Activated CD4-positive, alpha-beta T cell treated with anti-CD3 and anti-CD28 coated beads, Interleukin-2, Interleukin-4, amounts not matched to agents 100 ng/mL and 50 ng/mL, durations not matched to agents 16 hours and 8 hours (primary cell): ENCODE measurements at regions not wholly inside any gene's neighbourhood (a gene's known extent, or its start where the extent isn't known, plus 50 kb on each side); places are given as distances from the start of the nearest gene placed in this dataset.
"Not testable (repeated sequence)": the region's sequence is repeated elsewhere in the genome, so short reads cannot be mapped to it uniquely, and the experiment has no call there.

Source experiments
- DNase-seq: peaks from one replicate; pipeline ENCODE4 v3.0.0-alpha.2; 2020; ENCODE audit warnings: low spot score

DNA sequence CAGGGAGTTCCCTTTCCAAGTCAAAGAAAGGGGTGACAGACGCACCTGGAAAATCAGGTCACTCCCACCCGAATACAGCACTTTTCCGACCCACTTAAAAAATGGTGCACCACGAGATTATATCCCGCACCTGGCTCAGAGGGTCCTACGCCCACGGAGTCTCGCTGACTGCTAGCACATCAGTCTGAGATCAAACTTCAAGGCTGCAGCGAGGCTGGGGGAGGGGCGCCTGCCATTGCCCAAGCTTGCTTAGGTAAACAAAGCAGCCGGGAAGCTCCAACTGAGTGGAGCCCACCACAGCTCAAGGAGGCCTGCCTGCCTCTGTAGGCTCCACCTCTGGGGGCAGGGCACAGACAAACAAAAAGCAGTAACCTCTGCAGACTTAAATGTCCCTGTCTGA is 277.8 kb upstream of the ARHGAP42 start:
- DNase-seq: not testable (repeated sequence)

DNA sequence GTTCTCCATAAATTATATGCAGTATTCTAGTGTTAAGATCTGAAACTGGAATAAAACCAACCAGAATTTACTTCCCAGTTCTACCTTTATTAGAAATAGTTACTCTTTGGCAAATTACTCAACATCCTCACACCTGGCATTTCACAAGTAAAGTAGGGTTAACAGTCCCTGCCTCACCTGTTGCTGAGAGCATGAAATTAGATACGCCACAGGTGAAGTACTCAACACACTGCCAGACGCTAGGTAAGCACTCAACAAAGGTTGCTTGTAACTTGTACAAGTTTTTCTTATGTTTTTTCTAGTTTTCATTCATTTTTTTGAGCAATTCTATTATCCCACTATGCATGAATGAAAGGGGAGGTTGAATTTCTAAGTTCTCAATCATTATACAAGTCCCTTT is 267.6 kb upstream of the ARHGAP42 start:
- DNase-seq: no peak

DNA sequence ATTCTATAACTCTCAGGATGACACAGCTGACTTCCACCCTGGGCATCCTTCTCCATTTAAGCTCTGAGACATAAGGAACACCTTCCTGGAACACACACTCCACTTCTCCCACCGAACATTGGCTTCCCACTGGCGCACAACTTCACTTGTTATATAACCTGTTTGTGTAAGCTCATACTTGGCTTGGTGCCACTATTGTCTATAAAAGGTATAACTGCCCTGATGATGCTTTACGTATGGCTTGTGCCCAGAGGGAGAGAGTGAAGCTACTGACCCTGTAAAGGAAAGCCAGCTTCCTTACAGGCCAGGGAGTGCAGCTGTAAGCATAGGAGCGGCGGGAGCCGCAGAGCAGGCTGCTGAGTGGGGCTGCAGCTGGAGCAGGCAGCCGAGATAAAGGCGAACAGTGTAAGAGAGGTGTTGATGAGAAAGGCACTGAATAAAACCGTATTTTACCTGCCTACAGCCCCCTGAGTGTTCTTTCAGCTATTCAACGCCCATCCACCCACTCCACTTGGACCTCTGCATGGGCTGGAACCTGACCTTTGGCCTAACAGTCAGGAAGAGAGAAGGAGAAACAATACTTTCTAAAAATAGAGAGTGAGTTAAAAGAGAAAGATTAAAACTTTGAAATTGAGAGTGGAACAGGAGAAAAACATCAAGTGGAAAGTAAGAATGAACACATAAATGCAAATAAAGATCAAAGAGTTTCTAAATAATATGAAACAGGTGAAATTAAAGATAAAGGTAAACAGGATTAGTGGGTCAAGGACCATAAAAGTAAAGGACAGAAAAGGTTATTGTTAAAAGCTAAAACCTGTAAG is 252.1 kb upstream of the ARHGAP42 start:
- no peak for DNase-seq

DNA sequence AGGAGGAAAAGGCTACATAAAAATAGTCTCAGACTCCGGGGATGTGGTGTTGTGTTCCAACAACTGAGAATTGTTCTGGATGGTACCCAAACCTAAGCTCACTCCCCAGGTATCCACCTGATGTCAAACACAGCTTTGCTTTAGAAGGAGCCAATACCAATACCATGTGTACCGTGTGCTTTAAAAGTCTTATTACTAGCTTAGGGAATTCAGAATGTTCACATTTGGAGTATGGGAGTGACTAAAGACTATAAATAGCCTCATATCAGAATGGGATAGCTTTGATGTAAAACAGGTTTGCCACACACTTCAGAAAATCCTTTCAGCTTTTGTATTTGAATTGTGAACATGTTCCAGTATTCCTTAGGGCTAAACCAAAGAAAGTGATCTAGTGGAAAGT is 248.7 kb upstream of the ARHGAP42 start:
- no peak for DNase-seq

DNA sequence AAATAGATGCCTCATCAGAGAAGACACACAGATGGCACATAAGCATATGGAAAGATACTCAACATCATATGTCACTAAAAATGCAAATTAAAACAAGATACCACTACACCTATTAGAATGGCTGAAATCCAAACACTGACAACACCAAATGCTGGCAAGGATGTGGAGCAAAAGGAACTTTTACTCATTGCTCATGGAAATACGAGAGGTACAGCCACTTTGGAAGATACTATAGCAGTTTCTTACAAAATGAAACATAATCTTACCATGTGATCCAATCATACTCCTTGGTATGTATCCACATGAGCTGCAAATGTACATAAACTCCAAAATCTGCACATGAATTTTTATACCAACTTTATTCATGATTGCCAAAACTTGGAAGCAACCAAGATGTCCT is 246.0 kb upstream of the ARHGAP42 start:
- no peak for DNase-seq

DNA sequence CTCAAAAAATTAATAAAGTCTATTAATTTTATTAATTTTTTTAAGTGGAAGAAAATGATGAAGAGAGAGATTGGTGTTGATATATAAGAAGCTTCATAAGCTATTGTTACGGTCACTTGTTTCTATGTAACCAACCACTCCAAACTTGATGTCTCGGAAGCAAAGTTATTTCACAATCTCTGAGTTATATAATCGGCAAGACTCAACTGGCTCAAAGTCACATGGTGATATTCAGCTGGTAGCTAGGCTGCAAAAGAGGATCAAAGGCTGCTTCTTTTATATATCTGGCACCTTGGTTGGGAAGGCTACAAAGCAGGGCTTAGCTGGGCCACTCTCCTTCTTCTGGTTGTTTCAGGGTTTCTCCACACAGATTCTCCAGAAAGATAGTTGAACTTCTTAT is 245.1 kb upstream of the ARHGAP42 start:
- DNase-seq: no peak

DNA sequence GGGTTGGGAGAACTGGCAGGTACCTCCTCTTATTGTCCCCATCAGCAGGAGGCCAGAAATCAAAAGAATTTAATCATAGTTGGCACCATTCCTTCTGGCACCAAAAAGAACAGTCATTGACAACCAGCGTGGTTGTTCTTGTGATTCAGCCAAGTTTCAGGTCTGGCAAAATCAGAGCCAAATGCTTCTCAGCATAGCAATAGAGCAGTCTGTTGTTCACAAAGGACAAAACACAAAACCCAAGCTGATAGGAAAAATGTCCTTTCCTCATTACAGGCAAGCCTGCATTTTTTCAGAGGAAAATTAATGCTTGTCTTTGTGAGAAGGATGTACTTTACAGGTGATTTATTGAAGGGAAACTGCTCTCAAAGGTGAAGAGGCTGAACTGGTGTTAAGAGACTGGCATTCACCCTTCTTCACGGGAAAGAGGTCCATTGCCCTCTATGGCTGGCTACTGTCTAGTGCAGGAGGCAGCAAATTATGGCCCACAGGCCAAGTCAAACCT is 241.8 kb upstream of the ARHGAP42 start:
- no peak for DNase-seq

DNA sequence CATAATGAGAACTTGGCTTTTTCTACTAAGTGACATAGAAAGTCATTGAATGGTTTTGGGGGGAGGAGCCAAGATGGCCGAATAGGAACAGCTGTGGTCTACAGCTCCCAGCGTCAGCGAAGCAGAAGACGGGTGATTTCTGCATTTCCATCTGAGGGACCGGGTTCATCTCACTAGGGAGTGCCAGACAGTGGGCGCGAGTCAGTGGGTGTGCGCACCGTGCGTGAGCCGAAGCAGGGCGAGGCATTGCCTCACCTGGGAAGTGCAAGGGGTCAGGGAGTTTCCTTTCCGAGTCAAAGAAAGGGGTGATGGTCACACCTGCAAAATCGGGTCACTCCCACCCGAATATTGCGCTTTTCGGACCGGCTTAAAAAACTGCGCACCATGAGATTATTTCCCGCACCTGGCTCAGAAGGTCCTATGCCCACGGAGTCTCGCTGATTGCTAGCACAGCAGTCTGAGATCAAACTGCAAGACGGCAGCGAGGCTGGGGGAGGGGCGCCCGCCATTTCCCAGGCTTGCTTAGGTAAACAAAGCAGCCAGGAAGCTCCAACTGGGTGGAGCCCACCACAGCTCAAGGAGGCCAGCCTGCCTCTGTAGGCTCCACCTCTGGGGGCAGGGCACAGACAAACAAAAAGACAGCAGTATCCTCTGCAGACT is 235.2 kb upstream of the ARHGAP42 start:
- DNase-seq: not testable (repeated sequence)

DNA sequence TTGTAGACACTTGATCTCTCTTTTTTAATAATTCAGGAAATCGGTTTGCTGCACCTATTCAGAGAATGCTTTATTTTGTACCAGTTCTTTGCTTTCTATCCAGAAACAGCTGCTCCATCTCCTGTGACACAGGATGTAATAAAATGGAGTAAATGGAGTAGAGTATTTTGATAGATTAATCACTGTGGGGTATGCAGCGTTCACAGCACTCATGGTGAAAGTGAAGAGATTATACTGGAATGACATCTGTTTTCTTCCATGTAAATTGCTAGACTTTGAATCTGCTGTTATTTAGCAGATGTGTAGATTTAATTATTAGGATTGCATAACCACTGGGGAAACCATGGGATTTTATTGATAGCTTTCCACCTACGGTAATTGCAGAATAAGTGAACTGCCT is 227.3 kb upstream of the ARHGAP42 start:
- DNase-seq: no peak

DNA sequence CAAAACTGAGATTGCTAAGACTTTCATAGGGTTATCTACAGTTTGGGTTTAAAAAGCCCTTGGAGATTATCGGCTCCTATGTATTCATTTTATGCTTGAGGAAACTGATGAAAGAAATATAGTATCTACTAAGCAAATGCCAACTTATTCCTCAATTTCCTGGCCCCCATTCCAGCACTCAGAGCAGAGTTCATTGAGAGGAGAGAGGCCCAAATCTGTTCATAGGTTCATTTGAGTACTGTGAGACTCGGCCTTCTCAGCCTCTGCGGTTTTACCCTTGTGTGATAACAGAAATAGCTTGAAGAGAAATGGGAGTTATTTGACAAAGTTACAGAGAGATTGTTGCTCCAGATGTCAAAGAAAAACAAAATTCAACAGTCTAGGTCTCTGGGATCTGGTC is 226.7 kb upstream of the ARHGAP42 start:
- no peak for DNase-seq

DNA sequence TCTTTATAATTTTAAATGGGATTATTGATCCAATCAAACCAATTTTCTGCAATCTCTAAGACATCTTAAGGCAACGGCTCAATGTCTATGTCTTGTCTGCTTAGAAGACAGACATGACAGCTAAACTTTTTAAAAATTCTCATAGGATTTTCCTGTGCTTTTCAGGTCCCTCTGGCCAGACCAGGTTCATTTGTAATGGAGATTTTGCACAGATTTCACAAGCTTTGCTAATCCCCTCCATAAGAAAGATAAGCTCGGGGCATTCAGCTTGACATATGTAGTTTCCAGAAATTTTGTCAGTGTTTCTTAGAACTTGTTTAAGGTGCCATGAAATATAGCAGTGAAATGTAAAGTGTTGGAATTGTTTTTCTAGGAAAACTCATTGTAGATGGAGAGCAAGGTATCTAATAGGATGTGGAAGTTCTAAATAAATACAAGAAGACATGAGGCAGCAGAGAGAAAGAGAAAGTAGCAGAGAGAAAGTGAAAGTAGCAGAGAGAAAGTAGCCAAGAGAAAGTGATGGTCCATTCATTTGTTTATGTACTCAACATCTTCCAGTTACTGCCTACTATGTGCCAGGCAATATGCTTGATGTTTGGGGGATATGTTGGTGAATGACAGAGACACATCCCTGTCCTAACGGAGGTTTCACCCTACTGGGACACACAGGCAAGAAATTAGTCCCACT is 219.1 kb upstream of the ARHGAP42 start:
- DNase-seq: no peak

DNA sequence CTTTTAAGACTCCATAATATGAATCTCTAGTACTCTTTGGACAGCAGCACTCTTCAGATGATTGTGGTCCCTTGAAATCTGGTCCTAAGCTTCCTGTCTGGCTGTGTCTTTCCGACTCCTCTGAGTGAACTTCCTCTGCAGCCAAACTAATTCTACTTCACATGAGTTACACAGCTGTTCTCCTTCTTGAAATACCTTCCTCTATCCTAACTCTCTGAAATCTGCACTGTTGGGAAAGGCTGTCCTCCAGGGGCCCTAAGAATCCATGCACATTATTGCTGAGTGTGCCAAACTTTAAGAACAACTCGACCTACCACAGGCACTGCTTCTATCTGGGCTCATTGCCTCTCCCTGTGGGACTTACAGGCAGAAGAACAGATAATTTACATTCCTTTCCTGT is 217.3 kb upstream of the ARHGAP42 start:
- no peak for DNase-seq

DNA sequence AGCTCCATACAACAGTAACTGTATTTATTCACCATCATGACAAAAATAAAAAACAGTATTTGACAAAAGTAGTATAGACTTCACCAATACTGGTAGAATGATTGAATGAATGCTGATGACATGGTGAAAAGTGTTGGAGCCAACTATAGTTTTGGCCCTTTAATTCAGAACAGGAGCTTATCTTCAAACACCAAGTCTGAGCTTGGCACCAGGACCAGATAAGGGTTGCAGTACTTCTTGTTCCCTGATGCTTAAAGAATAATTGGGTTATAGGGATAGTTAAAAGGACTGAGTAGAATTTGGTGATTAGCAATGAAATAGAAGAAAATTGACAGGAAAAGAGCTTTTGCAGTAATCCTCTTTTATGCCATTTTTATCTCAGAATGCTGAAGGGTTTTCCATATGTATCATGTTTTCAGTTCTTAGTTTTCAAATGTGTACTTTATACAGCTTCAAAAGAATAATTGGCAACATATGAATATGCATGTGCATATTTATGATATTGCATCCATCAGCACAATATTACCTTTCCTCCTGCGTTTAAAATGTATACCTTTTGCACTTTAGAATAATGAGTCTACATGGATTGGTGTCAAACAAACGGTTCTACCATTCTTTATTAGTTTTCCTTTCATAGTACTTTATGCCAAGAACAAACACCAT is 214.2 kb upstream of the ARHGAP42 start:
- no peak for DNase-seq

DNA sequence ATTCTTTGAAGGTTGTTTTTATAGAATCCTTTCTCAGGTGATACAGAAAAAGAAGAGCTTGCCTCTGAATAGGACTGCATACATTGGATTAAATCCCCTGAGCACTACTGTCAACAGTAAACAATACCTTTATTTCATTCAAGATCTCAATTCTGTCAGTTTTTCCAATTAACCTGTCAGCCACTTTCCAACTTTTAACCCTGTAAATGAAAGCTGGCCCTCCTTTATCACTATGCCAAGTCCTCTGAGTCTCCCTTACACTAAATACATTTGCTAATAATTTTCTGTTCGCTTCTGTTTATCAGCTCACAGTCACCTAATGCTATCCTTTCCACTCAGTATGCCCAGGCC is 213.7 kb upstream of the ARHGAP42 start:
- no peak for DNase-seq

DNA sequence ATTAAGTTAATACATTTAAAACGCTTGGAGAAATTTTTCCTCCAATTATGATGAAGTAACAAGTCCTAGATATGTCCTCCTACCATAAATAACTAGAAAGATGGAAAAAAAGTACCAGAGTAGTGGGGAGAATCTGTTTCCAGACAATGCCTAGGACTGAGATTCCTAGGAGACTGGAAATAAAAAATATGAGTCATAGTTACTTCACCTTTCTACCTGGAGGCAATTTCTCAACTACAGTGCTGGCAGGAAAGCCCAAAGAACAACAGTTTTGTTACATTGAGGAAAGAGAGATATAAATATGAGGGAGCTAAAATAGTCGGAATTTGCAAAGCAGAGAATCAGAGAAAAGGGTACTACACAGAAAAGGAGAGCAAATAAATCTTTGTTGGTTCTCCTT is 202.1 kb upstream of the ARHGAP42 start:
- no peak for DNase-seq

DNA sequence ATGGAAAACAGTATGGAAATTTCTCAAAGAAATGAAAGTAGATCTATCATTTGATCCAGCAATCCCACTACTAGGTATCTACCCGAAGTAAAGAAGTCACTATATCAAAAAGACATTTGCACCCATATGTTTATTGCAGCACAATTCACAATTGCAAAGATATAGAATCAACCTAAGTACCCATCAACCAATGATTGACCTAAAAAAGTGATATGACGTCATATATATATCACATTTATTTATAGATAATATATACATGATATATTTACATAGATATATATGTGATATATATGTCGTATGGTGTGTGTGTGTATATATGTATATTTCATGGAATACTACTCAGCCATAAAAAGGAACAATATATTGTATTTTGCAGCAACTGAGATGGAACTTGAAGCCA is 188.3 kb upstream of the ARHGAP42 start:
- DNase-seq: no peak

DNA sequence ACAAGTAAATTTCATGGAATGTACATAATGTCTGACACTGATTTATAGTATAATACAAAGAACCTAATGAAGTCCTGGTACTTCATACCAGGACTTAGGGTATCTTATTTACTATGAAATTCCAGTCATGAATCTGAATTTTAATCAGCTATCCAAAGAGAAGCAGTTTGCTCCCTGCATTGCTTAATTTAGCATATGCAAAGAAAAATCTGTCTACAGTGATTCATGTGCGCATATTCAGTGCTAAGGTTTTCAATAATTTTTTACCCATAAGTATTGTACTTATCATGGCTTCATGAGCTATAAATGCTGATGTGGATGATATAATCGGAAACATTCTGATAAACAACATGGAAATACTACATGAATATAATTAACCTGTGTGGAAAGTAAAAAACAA is 185.6 kb upstream of the ARHGAP42 start:
- no peak for DNase-seq

DNA sequence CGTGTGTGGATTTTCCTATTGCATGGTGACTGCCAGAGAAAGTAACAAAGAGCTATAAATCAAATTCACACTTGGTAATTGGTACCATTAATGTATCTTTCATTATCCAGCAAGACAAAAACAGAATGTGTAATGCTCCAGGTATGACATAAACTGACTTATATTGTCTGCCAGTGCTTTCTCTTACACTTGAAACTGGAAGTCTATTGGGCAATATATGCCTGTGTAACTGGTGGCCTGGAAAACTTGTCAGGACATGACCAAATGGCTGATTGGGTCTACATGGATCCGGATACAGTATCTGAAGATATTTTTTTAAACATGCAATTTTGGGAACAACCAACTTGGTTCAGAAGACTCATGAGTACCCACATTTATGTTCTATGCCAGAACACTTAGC is 174.6 kb upstream of the ARHGAP42 start:
- no peak for DNase-seq

DNA sequence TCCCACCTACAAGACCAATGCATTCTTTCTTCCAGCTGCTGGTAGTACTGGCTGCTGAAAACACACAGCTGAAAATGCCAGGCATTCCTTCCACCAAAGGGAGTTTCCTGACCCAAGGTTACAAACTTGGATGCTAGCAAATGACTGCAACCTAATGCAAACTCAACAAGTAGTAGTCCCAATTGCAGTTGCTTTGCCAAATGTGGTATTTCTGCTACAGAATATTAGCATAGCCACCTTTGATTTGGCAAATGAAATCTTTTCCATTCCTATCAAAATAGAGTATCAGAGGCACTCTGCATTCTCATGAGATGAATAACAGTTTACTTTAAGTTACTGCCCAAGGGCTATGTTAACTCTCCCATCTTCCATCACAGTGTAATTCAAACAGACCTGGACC is 172.0 kb upstream of the ARHGAP42 start:
- no peak for DNase-seq

DNA sequence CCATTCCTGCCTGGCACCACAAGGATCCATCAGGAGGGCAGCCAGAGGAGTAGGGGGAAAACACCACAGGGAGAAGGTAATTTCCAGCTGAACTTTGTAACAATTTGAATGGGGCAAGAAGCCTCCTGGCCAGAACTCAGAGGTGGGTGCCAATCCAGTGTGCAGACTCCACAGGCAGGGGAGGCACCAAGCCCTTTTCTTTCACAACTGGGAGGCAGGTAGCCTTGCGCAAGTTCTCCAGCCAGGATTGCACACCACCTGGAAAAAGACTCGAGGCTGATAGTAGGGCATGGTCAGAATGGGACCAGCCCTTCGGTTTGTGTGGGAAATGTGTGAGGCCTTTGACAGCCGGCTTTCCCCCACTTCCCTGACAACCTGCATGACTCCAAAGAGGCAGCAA is 161.9 kb upstream of the ARHGAP42 start:
- DNase-seq: no peak

DNA sequence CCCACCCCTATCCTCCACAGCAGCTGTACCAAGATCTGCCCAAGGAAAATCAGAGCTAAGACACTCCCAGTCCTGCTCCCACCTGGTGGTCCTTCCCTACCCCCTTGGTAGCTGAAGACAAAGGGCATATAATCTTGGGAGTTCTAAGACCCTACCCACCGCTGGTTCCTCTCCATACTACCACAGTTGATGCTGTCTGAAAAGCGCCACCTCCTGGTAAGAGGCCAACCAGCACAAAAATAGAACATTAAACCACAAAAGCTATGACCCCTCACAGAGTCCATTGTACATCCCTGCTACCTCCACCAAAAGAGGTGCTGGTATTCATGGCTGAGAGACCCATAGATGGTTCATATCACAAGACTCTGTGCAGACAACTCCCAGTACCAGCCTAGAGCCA is 161.5 kb upstream of the ARHGAP42 start:
- DNase-seq: no peak

DNA sequence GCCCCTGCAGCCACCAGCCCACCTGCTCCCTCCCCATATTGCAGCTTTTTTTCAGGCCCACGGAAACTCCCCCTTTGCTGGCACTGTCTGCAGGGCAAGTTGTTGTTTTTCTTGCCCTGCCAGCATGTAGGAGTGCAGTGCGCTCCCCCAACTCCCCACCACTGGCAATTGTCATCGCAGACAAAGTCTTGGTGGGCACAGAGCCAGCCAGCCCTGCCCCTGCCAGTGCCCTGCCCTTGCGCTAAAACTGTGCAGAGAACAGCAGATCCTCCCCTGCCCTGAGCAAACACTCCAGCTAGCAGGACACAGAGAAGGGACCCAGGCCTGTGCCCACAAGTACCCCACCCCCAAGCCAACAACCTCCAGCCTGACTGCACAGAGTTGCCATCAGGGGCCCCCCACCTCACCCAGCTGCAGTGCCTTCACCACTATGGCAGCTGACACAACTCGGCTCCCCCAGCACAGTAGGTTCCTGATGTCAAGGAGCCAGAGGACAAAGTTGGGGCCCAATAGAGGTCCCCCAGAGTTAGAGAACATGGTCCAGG is 158.1 kb upstream of the ARHGAP42 start:
- DNase-seq: no peak
